SK-N-SH (cell line): ENCODE measurements at regions not wholly inside any gene's neighbourhood (a gene's known extent, or its start where the extent isn't known, plus 50 kb on each side); places are given as distances from the start of the nearest gene placed in this dataset.

Experiments
- CTCF ChIP-seq: fragments of 200-600 bp; sonication (generic); IDR thresholded peaks from 2 replicates; pipeline ENCODE4 v1.6.1; 2017; ENCODE audit warnings: antibody characterized with exemption, mild to moderate bottlenecking, moderate library complexity
- ELF1 ChIP-seq: IDR thresholded peaks from 2 replicates; pipeline ENCODE4 v1.4.0; 2012
- EZH2phosphoT487 ChIP-seq: fragments of 200-600 bp; sonication (generic); IDR thresholded peaks from 2 replicates; pipeline ENCODE4 v1.6.1; 2017; ENCODE audit warnings: low read depth, mixed run types, mild to moderate bottlenecking, antibody characterized with exemption, moderate library complexity, borderline replicate concordance
- GABPA ChIP-seq: IDR thresholded peaks from 2 replicates; pipeline ENCODE4 v1.4.0; 2012; ENCODE audit warnings: low read depth, mild to moderate bottlenecking
- POLR2AphosphoS5 ChIP-seq: IDR thresholded peaks from 2 replicates; pipeline ENCODE4 v1.6.1; 2012; ENCODE audit warnings: low read depth, low read length
- RCOR1 ChIP-seq: fragments of 150-350 bp; IDR thresholded peaks from 2 replicates; pipeline ENCODE4 v1.6.1; 2017; ENCODE audit warnings: antibody characterized with exemption, low read length
- REST ChIP-seq: IDR thresholded peaks from 2 replicates; pipeline ENCODE4 v1.6.1; 2012; ENCODE audit warnings: mild to moderate bottlenecking, low read depth, low read length, moderate library complexity
- USF1 ChIP-seq: IDR thresholded peaks from 2 replicates; pipeline ENCODE4 v1.4.0; 2012; ENCODE audit warnings: low read depth, borderline replicate concordance
- YY1 ChIP-seq: IDR thresholded peaks from 2 replicates; pipeline ENCODE4 v1.4.0; 2012; ENCODE audit warnings: low read depth, mild to moderate bottlenecking

GRCh38 chr6:146912730-146913685, 291.2 kb upstream of the STXBP5 start:
- TF ChIP-seq CTCF (no peak), REST (no peak), EZH2phosphoT487 (no peak), ELF1 (no peak), GABPA (no peak), POLR2AphosphoS5 (no peak), YY1 (no peak), USF1 (no peak), RCOR1 (no peak)
